RWPE2 (cell line): ENCODE measurements at regions not wholly inside any gene's neighbourhood (a gene's known extent, or its start where the extent isn't known, plus 50 kb on each side); places are given as distances from the start of the nearest gene placed in this dataset.

ENCODE experiments used
- ATAC-seq: fragments of 200-7000 bp; cut with Tn5 transposase; 3 replicates; pipeline ENCODE4 v1.9.1; 2021; ENCODE audit warnings: low read depth
- DNase-seq: peaks from one replicate; pipeline ENCODE4 v3.0.0-alpha.2; 2020; ENCODE audit warnings: low spot score
- H3K27ac ChIP-seq: fragments of 450-650 bp; 2 replicates; pipeline ENCODE4 v1.5.1; 2017; ENCODE audit warnings: mild to moderate bottlenecking; ENCODE audit not compliant: poor library complexity, severe bottlenecking
- H3K27me3 ChIP-seq: fragments of 250-450 bp; sonication (Bioruptor Pico); 2 replicates; pipeline ENCODE4 v1.5.1; 2021; ENCODE audit warnings: mild to moderate bottlenecking, moderate library complexity; ENCODE audit not compliant: insufficient read depth, poor library complexity, severe bottlenecking
- H3K36me3 ChIP-seq: fragments of 250-450 bp; sonication (Bioruptor Pico); 2 replicates; pipeline ENCODE4 v1.5.1; 2020; ENCODE audit warnings: low read depth, mild to moderate bottlenecking, moderate library complexity
- H3K4me1 ChIP-seq: fragments of 250-450 bp; sonication (Bioruptor Pico); 2 replicates; pipeline ENCODE4 v1.5.1; 2021; ENCODE audit warnings: mild to moderate bottlenecking, moderate library complexity; ENCODE audit not compliant: insufficient read depth, poor library complexity, severe bottlenecking
- H3K4me3 ChIP-seq: fragments of 250-450 bp; sonication (Bioruptor Pico); 2 replicates; pipeline ENCODE4 v1.5.1; 2021; ENCODE audit warnings: mild to moderate bottlenecking, moderate library complexity; ENCODE audit not compliant: severe bottlenecking
- H3K9me3 ChIP-seq: fragments of 250-450 bp; sonication (Bioruptor Pico); 2 replicates; pipeline ENCODE4 v1.5.1; 2021; ENCODE audit warnings: mild to moderate bottlenecking, moderate library complexity; ENCODE audit not compliant: severe bottlenecking
- TF ChIP-seq, protein P1 (sequence below): fragments of 450-650 bp; IDR thresholded peaks from one replicate; pipeline ENCODE4 v1.5.1; 2017; ENCODE audit warnings: mild to moderate bottlenecking, moderate library complexity; ENCODE audit not compliant: poor library complexity, severe bottlenecking

DNA sequence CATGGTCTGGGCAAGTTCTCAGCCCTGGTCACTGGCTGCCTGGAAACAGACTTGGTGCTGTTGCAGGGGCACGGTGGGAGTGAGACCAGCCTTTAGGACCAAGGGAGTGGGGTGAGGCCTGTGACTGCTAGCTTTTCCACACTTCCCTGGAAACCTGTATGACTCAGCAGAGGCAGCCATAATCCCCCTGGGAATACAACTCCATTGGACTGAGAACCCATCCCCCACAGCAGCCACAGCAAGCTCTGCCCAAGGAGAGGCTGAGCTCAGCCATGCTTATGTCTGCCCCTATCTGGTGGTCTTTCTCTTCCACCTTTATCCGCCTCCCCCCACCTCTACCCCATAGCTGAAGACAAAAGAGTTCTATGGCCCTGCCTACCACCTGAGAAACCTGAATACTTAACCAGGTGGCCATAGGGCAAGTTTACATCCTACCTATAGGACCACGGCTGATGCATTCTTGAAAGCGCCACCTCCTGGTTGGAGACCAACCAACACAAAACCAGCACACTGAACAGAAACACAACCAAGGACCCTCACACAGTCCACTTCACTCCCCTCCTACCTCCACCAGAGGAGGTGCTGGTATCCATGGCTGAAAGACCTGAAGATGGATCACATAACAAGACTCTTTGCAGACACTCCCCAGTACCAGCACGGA, 816.2 kb upstream of the SOX9 start:
- H3K4me3 ChIP-seq: no peak overlapping the region
- TF ChIP-seq, protein P1, sequence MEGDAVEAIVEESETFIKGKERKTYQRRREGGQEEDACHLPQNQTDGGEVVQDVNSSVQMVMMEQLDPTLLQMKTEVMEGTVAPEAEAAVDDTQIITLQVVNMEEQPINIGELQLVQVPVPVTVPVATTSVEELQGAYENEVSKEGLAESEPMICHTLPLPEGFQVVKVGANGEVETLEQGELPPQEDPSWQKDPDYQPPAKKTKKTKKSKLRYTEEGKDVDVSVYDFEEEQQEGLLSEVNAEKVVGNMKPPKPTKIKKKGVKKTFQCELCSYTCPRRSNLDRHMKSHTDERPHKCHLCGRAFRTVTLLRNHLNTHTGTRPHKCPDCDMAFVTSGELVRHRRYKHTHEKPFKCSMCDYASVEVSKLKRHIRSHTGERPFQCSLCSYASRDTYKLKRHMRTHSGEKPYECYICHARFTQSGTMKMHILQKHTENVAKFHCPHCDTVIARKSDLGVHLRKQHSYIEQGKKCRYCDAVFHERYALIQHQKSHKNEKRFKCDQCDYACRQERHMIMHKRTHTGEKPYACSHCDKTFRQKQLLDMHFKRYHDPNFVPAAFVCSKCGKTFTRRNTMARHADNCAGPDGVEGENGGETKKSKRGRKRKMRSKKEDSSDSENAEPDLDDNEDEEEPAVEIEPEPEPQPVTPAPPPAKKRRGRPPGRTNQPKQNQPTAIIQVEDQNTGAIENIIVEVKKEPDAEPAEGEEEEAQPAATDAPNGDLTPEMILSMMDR: no peak
- H3K36me3 ChIP-seq: no peaks in the 10 kb centered on the region
- no peaks in the 10 kb centered on the region for H3K4me1 ChIP-seq
- H3K27me3 ChIP-seq: no peaks in the 10 kb centered on the region
- H3K9me3 ChIP-seq: no peaks in the 10 kb centered on the region
- DNase-seq (no peak), ATAC-seq (no peak)
- H3K27ac ChIP-seq: no peak overlapping the region

DNA sequence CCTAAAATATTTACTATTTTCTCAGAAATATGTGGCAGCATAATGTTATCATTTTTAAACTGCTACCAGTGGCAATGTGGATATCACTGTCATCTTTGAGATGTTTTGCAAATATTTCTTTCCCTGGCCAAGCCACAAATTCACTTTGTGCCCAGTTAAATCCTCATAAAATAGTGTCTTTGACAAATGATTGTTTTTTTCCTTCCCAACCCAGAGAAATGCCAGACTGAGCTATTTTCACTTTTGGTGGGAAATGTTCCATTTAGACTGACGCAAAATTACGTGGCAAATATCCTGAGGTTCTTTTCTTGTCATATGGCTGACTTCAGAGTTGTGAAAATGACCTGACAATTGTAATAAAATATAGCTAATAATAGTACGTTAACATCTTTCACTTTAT, 807.0 kb upstream of the SOX9 start:
- Histone ChIP-seq H3K36me3 (no peaks in the 10 kb centered on the region), H3K27me3 (no peaks in the 10 kb centered on the region), H3K4me1 (no peaks in the 10 kb centered on the region), H3K4me3 (no peak overlapping the region), H3K9me3 (no peaks in the 10 kb centered on the region), H3K27ac (no peak overlapping the region)
- no peak for ATAC-seq
- DNase-seq: no peak
- TF ChIP-seq, protein P1: no peak

DNA sequence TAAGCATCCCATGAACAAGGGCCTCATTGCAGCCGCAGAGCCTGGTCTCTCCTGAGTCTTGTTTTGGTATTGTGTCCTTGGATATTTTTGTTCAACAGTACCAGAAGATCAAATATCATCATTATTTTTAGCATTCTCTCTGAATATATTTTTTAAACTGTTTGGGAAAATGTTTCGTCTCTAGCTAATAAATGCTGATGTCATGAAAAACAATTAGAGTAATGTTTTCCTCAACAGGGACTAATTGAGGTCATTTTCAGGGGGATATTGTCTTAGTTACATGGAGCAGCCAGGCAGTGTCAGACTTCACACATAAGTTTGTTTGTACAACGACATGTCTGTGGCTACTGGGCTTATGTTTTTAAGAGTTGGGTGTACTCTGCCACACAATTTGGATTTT, 805.3 kb upstream of the SOX9 start:
- Histone ChIP-seq H3K4me1 (no peaks in the 10 kb centered on the region), H3K27ac (no peak overlapping the region), H3K27me3 (no peaks in the 10 kb centered on the region), H3K36me3 (no peaks in the 10 kb centered on the region), H3K9me3 (no peaks in the 10 kb centered on the region), H3K4me3 (no peak overlapping the region)
- DNase-seq (no peak), ATAC-seq (no peak)
- TF ChIP-seq, protein P1: no peak

- Histone ChIP-seq H3K36me3 (no peaks in the 10 kb centered on the region), H3K27me3 (no peaks in the 10 kb centered on the region), H3K4me3 (no peak overlapping the region), H3K27ac (no peak overlapping the region), H3K4me1 (no peaks in the 10 kb centered on the region), H3K9me3 (no peaks in the 10 kb centered on the region)
- no peak for DNase-seq
- no peak for ATAC-seq
- TF ChIP-seq, protein P1: no peak
Measured at GRCh38 chr17:71316176-71316897, 804.5 kb upstream of the SOX9 start.
